Non-pigmented ciliary epithelial cell (primary cell): ENCODE measurements at regions not wholly inside any gene's neighbourhood (a gene's known extent, or its start where the extent isn't known, plus 50 kb on each side); places are given as distances from the start of the nearest gene placed in this dataset.
A peak's percentile ranks its signal among the peaks of the same experiment; 100 is the strongest.

Experiments
- DNase-seq: peaks from one replicate; pipeline ENCODE4 v3.0.0-alpha.2; 2010; ENCODE audit warnings: low read depth

DNA sequence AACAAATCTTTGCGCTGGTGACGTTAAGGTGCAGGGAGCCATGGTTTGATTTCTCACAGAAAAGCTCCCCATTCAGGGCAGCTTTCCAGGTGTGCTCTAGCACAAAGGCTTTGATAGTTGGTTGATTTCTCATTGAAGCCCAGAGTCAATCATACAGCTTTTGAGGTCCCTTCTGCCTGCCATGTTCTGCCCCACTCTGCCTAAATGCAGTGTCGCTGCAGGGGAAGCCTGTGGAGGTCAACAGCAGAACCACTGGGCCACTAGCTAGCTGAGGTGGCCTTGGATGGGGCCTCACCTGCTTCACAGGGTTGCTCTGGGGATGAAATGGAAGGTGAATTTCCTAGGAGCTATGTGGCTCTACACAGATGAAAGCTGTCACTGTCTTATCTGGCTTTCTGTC, 278.3 kb downstream of the TLE3 start:
- DNase-seq, result no peak

DNA sequence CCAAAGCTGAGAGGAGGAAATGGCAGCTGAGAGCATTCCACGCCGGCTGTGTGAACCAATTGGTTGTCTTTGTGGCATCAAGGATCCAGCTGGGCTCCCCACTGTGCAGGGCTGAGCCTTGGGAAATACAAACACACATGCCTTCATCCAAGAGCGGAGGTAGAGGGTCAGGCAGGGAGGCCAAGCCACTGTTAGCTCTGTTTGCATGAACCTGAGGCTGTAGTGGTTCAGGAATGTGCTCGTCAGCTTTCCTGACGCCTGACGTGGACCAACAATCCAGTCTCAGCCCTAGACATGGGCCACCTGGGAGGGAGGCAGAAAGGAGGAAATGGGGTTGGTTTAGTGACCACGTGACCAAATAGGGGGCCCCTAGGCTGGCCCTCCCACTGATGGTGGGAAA, 276.9 kb downstream of the TLE3 start:
- peak; percentile 74 for DNase-seq

DNA sequence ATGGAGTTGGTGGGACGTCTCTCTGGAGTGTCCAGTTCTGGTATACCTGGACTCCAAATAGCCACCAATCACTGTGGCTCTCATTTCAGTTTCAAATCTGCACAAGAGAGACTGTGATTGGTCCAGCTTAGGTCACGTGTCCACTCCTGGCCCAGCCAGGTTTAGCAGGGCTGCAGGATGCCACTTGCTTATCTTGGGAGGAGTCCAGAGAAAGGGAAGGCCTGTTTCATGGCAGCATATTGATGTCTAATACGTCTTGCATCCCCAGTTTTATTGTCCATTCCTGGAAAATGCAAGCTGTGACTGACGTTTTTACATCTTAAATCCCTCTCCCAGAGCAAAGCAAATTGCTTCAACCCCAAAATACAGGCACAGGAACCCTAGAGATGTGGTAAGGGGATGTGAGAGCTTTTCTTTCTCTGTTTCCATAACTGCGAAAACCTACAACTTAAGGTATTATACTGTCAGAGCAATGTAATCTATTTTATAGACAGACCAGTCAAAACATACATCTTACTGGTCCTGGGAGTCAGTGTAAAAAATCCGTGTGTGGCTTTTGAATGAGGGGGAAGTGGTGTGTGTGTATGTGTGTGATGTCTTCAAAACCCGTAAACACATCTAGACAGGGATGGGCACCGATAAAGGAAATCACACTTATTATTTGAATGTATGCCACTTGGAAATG, 274.4 kb downstream of the TLE3 start:
- no peak for DNase-seq

DNA sequence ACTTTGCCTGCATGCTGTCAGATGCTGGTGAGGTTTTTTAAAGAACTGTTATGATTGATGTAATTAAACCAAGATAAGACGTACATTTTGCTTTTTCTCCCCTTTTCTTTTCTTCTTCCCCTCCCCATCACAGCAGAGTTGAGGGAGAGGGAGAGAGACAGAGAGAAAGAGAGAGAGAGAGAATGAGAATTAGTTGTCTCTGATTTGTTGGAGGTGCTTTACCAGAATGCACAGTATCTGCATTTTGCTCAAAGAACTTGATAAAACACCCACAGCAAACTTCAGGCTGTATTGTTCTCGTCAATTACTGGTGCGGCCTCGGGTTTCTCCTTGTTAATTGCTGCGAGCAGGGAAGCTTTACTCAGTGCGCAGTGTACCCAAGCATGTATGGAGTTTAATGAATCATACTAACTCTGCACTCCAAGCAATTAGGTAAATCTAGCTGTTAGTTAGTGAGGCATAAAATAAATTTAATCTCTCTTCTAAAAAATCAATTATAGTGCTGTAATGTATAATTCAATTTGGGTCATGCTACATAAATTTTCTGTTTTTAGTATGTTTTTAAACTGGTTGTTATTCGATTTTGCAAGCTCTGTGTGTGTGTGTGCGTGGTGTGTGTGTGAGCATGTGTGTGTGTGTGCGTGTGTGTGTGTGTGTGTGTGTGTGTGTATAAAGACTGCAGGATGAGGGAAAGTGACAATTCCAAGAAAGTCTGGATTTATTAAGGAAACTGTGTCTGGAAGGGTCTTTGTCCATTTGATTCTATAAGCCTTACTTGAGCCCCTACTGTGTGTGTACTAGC, 273.4 kb downstream of the TLE3 start:
- DNase-seq, result no peak

DNA sequence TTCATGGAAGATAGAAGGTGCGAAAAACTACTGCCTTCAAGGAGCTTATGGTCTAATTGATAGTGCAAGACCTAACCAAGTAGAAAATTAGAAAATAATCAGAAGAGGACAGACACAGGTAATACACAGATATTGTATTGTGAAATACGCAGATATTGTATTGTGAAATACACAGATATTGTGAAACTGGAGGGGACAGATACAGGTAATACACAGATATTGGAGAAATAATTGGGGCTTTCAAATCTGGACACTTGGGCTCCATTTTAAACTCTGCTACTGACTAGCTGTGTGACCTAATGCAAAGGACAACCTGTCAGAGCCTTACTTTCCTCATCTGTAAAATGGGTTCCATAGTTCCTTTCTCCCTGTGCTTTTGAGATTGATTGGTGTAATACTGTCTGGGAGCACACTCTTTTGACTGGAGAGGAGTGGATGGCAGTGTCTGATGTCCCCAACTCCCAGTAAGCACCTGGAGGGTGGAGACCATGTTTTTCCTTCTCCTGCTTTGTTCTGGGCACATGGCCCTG, 272.8 kb downstream of the TLE3 start:
- no peak for DNase-seq

DNA sequence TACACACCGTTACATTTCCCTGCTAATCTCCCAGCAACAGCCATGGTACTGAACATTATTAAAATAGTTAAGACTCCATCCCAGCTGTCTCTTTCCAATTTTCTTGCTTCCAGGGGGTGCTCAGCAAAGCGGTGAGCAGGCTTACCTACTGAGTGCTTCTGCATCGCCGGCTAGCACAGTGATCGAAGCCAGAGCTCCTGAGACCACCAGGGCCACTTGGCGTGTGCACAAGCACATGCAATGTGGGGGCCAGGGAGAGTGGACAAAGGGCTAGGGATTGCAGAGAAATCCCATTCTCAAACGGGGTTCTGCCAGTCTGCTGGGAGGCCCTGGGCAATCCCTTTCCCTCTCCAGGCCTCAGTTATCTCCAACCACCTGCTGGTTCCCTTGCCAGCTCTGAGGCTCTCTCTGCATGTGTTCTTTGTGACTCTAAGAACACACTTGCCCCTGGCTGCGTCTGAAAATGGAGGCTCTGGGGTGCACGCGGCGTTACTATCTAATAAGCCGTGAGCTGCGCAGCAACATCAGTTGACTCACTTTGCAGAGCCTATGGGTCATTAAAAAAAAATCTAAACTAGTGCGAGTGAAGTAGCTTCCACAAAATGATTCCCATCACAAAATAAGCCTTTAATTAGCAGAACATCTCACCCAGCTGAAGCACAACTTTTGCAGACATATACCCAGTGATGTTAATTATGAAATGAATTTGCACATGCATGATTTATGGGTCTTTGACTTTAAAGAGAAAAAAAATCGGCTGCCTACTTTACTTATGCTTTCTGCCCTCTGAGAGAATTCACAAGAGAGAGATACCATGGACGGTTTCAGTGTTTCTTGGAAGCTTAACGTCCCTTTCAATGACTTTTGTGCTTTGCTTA, 271.5 kb downstream of the TLE3 start:
- DNase-seq, result no peak

DNA sequence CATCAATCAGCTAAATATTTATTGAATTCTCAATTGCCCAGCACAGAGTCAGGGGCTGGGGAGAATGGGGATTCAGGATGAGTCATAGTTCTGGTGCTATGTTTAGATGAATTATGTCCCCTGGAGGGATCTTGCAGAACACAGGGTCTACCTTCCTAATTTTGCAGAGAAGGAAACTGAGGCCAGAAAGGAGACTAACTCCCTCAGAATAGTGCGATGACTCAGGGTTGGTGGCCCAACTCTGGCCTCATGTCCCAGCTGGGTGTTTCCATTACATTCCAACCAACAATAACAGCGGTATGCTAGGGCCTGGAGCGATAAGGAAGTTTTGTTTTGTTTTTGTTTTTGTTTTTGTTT, 270.9 kb downstream of the TLE3 start:
- no peak for DNase-seq

DNA sequence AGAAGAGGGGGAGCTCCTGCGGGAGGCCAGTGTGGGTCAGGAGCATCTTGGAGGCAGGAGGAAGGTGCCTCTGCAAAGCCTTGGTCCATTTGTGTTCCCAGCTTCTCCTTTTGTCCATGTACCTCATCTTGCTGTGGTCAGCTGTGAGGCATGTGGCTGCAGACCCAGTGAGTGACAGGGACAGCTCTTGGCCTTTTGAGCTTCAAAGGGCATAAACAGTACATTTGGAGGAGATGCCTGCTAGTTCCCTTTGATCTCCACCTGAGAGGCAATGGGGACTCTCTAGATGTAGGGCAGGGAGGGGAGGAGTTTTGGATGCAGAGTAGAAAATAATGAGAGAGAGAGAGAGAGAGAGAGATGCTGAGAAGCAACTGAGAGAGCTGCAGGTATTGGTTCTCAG, 270.0 kb downstream of the TLE3 start:
- DNase-seq, result no peak

DNA sequence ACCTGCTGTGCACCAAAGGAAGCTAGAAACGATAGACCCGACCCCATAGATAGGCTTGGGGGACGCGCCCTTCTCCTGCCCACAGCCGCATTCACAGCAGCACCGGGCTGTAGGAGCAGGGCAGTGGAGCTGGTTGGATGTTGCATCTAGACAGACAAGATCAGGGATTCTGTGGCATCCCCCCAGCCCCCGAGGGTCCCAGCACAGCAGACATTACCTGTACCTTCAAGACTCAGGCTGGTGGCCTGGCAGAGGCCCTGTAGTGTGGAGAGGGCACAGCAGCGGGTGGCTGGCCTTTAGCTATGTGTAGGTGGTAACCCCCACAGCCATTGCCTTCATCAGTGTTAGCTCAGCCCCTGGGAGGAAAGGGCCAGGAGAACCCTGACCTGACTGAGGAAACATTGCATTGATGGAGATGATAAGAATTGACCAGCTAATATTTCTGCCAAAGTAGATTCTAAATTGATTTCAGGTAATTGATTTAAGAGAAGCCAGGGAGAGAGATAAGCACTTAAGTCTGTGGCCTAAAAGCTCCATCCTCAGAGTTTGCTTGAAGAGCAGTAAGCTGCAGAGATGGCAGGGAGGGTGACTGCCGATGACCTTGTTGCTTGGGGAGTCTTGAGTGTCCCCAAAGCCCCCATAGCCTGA, 269.4 kb downstream of the TLE3 start:
- no peak for DNase-seq

DNA sequence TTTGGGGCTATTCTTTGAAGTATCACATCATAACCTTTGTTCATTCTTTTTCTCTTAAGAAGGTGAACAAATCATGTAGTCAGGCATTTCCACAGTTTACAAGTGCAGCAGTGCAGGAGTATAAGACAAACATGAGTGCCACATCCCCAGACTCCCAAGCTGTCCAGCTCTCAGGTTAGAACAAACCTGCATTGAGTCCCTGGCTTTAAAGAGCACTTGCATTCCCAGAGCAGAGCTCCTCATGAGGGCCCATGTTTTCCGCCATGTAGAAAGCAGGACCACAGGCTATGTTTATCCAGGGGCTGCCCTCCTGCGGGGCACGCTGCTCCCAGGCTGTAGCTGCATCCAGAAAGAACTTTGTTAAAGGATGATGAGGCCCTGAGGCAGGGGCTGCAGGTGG, 267.7 kb downstream of the TLE3 start:
- no peak for DNase-seq

DNA sequence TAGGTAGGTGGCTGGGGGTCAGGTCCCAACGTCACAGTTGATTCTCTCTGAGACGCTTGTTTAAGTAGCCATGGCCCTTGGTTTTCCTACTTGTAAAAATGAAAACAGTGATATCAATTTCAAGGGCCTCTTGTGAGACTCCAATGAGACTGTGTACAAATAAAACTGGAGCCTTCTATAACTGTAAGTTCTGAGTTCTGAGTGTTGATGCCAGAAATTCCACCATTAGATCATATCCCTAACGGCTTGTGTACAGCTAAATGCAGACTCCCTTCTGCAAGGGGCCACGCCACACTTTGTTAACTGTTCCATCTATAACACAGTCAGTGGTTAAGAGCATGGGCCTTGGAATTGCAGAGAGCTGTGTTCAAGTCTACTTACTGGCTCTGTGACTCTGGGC, 267.3 kb downstream of the TLE3 start:
- DNase-seq, result no peak

DNA sequence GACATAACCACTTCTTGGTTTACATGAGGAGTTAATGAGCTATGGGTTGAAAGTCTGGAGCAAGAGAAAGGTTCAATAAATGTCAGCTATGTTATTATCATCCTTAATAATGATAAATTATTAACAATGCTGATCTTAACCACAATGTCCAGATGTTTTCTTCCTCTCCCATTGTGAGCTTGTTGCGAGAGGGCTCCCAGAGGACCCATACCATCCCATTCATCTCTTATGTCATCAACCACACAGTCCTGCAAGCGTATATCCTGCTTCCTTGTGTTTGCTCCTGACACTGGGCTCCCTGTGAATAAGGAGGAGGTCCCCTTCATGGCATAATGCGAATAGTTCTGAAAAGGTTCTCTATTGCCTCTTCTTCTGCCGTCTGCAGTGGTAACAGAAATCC, 266.8 kb downstream of the TLE3 start:
- DNase-seq, result no peak

DNA sequence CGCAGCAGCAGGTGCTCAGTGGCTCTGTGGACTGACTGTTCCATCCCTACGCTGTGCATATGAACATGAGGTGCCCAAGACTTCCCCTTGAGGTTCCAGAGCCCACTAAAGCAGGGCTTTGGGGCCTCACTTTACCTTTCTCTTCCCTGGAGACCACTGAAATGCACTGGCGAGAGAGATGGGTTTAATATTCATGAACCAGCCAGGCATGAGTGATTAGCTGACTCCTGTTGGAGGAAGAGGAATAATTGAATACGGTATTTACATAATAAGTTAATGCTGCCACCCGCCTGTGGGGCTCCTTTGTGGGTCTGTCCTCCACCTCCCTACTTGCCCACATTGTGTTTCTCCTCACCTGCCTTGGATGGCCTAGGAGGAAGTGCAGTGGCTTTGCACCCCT, 263.4 kb downstream of the TLE3 start:
- DNase-seq, result no peak

DNA sequence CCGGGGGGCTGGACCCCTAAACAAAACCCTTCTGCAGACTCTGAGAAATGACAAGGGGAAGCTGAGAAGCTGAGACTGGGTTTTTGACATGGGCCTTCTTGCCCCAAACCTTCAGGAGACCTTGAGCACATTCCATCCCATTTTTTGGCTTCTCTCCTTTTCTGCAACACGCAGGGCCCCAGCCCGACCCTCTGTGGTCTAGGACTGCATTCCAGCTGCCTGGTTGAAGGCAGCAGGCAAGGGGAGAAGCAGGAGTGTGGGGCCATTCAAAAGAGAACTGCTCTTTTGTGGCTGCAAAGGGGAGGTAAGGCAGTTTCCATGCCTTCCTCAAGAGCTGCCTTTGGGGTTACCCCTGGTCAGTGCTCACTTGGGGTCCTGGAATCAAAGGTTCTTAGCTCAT, 263.0 kb downstream of the TLE3 start:
- DNase-seq, result no peak

DNA sequence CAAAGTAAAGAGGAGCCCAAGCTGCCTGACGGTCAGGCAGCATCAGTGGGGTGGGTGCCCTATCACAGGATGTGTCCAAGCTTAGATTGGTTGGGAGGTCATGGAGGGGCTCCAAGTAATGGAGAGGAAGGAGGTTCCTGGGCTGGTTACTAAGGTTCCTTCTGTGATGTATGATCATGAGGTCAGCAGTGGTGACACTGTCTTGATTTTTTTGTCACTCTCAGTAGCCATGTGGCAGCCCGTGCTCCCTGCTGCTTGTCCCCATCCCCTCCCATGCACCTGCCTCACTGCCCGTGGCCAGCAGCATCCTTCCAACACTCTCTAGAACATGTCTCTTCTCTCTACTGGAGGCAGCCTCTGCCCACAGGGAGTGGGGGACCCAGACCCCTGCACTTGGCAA, 261.7 kb downstream of the TLE3 start:
- DNase-seq, result no peak

DNA sequence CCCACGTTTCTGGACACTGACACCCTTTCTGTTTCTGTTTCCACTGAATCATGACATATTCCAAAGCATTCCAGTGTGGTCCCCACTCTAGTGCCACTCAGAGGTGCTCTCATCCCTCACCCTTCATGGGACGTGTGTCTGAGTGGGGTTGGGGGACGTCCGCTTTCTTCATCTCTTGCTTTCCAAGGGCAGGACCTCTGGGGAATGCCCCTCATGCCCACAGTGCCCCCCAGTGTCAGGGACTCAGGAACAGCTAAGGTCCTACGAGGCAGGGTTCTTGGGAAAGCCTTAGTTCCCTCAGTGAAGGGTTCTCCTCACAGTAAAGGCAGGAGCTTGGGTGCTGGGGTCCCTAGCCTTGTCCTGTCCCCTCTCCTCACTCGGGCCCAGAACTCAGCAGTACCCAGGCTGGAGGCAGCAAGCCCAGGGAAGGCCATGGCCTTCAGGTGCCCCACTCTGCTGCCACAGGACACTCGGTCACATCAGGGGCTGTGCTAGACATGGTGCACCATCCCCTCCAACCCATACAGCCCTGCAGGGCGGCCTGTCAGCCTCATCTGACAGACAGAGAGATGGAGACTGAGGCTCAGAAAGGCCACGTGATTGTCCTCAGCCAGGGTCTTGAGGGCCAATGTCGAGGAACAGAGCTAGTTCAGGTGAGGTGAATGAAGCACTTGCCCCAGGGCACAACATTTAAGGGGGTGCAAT, 261.0 kb downstream of the TLE3 start:
- DNase-seq, result no peak

DNA sequence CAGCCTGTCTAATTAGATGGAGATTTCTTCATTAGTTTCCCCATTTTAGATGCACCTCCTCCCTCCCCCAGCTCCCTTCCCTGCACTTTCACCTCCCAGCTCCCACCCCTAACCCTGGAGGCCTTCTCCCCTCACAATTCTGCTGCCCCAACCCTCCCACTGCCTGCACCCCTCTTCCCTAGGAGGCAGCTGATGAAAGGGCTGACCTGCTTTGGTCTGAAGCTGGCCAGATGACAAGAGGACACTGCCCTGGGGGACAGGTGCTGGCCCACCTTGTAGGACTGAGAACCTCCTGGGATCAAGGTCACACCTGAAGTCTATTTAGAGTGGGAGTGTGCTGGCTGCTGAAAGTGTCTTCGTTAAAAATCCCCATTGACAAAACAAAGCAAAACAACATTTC, 259.4 kb downstream of the TLE3 start:
- no peak for DNase-seq

DNA sequence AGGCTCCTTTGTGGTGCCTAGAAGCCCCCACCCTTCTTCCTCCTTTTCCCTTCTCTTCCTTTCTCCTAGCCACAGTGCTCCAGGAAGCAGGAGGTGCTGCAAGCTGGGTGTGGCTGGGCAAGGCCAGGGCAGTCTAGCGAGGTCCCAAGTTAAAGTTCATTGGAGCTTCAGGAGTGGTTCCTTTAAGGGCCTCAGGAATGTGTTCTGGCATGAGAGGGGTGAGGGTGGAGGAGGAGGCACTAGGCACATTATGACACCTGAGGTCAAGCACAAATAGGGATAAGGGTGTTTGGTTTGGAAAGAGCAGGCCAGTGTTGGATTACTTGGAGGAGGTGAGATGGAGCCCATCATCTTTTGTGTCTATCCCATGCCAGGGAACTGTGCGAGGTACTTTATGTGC, 258.7 kb downstream of the TLE3 start:
- no peak for DNase-seq

DNA sequence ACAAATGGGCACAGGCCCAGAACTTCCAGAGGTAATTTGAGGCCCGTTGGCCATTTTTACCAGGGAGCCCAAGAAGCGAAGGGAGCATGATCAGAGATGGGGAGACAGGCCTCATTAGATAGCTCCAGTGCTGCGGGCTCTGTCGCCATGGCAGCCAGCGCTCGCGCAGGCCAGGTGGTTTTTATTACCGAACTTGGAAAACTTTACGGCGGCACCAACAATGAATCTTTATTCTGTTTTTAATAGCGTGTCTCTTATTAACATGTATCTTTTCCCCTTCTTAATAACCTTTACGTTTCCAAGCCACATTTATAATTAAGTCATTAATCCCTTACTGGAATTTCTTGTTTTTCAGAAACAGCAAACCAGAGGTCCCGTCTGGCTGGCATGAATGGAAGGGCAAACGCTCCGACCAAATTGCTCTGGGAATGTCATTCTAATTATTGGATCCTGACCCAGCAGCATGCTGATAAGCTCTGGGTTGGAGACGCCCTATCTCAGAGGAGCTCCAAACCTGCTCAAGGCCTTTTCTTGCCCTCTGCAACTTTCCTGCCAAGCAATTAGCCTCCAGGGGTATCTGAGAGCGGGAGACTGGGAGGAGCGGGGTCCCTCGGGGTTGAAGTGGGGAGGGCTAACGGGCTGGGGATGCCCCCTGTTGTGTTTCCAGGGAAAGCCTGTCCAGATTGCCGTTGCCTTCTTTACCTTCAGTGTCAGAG, 256.4 kb downstream of the TLE3 start:
- no peak for DNase-seq

DNA sequence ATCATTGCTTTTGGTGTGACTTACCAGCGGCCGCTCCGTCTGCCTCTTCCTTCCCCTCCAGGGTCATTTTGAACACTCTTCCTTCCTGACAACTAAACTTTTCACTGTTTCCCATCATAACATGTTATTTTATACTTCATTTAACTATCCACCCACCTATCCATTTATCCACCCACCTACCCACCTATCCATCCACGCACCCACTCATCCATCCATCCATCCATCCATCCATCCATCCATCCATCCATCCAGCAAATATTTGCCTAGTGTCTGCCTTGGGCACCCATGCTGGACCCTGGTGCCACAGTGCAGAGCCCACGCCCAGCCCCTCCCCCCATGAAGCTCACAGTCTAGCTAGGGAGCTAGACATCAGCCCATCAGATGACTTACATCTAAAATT, 254.9 kb downstream of the TLE3 start:
- DNase-seq, result no peak
